ENCODE measurements at regions not wholly inside any gene's neighbourhood (a gene's known extent, or its start where the extent isn't known, plus 50 kb on each side); places are given as distances from the start of the nearest gene placed in this dataset.
A peak's percentile ranks its signal among the peaks of the same experiment; 100 is the strongest.

DNA sequence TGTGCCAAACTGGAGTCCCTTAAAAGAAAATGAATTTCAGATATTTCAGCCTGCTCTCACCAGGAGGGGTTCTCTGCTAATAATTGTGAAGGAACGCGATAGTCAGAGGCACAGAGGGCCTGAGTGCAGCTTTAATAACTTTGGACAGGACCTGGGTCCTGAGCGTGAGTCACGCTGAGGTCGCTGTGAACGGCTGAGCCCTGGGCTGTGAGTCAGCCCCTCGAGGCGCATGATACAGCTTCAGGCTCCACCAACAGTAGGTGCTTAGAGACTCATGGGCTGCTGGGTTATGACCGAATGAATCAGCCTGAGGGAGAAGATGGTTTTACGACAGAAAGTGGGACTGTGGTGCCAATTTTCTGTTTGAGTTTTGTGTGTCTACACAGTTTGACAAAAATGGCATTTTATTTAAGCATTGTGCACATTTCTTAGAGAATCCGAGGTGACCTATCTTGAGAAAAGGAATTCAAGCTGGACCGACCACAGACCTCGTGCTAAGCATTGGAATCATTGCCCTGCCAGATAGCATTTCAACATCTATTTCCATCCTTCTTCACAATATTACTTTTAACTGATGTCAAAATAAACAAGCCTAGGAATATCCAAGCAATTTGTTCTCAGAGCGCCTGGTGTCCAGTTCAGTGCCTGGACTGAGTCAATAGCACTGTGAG, 183.0 kb downstream of the THBS2 start:
- intact Hi-C loops (cut with DNase I), result no loop called here
- no peak for DNase-seq

DNA sequence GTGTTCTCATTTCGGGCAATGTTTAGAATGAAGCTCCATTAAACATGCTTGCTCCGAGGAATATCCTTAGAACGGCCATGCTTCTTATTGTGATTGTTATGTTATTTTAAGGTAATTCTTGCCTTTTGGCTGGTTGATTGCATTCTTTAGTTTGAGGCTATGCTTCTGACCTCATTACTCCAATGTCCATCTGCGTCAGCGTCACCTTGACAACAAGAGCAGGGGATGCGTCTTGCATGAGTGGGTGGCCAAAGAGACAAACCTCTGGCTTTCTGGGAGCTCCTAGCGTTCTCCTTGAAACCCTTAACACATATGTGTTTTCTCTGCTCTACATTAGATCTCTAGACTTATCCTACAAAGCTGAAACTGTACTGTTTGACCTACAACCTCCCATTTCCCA, 184.3 kb downstream of the THBS2 start:
- no peak for DNase-seq
- intact Hi-C loops (cut with DNase I), result no loop called here

DNA sequence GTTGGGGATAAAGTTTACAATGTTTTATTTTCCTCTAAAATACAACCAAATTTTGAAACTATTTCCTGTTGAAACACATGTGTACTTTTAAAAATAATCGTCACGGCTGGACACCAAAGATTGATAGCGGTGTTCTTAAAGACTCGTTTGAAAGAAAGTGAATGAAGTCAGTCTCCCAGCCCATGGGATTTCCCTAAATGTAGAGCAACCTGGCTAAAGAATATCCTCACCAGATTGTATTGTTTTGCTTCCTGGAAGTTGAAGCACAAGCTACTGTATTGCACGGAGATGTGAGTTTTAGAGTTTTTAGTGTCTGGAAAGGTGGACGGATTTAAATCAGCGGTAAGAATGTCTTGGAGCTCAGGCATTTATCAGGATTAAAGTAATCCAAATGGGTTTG, 189.5 kb downstream of the THBS2 start:
- no peak for DNase-seq
- intact Hi-C loops (cut with DNase I), result no loop called here

DNA sequence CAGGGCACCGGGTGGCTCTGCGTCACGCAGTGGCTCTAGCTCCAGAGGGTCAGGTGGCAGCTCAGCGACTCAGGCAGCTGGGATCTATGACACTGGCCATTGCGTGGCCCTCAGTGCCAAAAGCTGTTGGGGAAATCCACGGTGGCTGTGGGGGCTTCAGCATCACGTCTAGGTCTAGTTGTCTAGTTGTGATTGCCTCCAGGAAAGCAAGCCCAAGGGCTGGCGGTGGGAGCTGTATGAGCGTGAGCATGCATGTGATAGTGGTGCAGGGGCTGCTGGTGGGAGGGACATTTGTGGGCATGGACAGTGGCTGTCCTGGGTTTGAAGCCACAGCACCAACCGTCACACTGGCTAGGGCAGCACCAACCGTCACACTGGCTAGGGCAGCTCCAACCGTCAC, 191.4 kb downstream of the THBS2 start:
- no peak for DNase-seq
- intact Hi-C loops (cut with DNase I), result no loop called here

DNA sequence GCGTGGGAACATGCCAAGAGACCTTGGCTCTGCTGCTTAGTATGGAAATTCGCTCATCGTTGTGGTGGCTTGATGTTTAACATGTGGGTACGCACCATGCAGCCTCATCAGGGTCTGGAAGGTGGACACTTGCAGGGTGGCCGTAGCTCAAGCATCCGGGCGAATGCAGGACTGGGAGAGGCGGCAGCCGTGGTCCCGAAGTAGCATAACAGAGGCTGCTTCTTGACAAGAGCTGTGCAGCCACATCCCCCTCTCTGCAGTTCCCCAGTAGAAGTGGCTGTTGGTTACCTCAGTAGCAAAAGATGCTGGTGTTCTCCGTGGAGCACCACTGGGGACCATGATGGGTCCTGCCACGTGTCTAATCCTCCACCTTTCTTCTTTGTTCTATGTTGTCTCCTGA, 195.0 kb downstream of the THBS2 start:
- intact Hi-C loops (cut with DNase I), result no loop called here

GRCh38 chr6:169052462-169052861, 201.2 kb downstream of the THBS2 start:
- no peak for DNase-seq
- intact Hi-C loops (cut with DNase I), result no loop called here

More for the DNA sequence above, 195.0 kb downstream of the THBS2 start:
- no peak for DNase-seq

DNA sequence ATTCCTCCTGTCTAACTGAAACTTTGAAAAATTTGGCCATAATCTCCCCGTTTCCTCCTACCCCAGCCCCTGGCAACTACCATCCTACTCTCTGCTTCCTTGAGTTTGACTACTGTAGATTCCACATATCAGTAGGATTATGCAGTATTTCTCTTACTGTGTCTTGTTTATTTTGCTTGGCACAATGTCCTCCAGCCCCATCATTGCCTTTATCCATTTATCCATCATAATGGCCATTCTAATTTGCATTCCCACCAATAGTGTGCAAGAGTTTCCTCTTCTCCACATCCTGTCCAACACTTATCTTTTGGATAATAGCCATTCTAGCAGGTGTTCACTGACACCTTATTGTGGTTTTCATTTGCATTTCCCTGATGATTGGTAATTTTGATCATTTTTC, 202.3 kb downstream of the THBS2 start:
- DNase-seq, result no peak
- intact Hi-C loops (cut with DNase I), result no loop called here

GRCh38 chr6:169048865-169049205, 204.8 kb downstream of the THBS2 start:
- intact Hi-C loops (cut with DNase I), result no loop called here
- DNase-seq, result no peak

DNA sequence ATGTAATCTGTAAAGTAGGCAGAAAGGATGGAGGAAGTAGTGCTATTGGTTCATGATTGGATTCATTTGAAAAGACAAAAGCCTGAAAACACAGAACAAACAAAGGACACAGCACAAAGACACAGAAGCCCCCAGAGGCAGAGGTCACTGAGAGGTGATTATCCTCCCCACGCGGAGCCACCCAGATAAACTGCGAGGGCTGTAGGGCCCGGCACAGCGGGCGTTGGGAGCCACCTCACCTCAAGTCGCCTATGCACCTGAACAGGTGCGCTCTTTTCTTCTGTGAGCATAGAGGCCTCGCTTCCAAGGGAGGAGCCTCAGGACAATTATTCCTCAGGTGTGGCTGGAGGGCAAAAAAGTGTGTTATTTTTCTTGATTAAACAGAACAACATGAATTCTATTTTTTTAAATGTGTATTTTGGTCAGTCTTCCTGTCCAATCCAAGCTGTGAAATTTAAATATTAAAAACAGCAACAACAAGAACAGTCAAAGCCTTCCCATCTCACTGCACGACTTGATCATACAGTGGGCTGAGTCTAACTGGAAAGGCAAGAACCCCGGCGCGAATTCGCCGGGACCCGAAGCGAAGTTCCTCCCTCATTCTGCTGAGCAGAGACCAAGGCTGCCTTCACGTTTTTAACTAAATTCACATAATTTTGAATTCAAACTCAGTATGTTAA, 205.3 kb downstream of the THBS2 start:
- intact Hi-C loops (cut with DNase I), result no loop called here

DNA sequence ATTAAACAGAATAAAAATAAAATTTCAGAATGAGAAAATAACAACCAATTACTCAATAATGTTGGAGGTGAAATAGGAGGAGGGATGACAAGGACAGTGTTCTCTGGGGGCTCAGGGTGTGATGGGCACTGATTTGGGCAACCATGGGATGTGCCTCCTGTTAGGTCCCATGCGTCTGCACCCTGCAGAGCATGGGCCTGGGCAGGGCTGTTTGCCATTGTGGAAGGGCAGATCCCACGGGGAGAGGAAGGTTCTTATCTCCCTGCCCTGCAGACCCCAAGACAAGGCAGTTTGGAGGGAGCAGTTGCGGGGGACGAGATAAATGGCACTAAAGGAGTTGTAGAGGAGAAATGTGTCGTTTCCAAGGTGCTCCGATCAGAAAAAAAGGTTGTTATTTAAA, 206.3 kb downstream of the THBS2 start:
- DNase-seq, result no peak
- intact Hi-C loops (cut with DNase I), result no loop called here

More for the DNA sequence above, 205.3 kb downstream of the THBS2 start:
- no peak for DNase-seq

DNA sequence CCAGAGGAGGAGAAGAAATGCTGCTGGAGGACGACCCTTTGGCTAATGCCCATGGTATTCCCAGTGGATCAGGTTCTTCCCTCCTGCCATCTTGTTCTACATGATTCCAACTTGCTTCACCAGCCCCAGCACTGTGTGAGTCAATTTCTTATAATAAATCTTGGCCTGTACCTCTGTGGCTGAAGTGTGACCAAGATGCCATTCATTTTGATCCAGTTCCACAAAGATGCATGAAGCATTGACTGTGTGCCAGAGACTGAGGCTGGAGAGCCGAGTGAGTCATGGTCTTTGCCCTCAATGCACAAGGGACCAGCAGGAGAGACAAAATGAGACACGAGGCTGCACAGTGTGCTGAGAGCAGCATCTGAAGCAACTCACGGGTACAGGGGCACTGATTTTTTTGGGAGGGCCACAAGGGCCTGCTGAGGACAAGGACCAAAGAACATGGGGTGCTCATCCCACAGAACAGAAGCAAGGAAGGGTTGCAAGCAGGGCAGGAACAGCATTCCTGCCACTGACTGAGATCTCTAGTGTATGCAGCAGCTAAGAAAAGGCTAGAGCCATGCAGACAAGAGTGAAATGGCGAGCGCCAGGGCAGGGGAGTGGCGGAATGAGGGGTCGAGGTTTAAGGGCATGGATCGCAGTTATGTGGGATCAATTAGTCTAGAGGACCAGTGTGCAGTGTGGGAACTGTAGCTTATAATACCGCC, 207.0 kb downstream of the THBS2 start:
- DNase-seq, result peak in 1 of 42 donors; percentile 15
- intact Hi-C loops (cut with DNase I), result no loop called here

- intact Hi-C loops (cut with DNase I), result no loop called here
- no peak for DNase-seq
Observed at GRCh38 chr6:169046021-169046420, 207.6 kb downstream of the THBS2 start.

GRCh38 chr6:169045486-169045885, 208.2 kb downstream of the THBS2 start:
- intact Hi-C loops (cut with DNase I), result no loop called here
- DNase-seq, result peak in 3 of 42 donors; percentile 16 to 36 (median 23)

DNA sequence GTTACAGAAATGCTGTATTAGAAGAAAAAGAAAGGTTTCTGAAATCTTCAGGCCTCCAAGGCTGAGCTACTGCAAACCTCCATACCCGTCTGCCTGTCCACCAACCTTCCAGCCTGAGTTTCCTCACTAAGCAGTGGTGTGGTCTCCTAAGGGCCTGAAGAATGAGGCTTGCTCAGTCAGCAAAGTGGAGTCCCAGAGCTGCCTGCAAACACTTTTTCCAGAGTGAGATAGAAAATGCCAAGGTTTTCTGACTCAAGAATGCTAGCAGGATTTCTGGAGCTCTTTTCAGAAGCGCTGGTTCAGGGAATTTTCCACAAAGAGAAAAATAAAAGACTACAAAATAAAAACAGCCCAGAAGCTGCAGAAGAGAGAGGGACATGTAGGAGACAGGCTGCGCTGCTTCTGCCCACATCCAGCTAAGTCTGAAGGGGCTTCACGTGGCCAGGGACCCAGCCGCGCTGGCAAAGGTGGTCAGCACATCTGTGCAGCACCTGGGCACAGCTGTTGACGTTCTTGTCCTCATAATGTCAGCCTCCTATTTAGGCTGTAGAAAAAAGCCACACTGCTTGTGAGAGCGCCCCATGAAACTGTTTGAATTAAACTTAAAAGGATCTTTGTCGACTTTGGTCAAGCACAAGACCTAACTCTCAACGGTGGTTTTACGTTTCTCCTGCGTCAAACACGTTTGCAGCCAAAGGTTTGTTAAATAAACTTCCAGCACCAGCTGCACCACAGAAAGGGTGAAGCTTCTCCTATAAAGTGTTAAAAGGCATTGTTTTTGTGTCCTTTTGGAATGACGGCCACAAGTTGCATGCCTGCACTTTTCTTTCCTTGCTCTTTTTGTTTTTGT, 209.0 kb downstream of the THBS2 start:
- intact Hi-C loops (cut with DNase I), result no loop called here
- no peak for DNase-seq

DNA sequence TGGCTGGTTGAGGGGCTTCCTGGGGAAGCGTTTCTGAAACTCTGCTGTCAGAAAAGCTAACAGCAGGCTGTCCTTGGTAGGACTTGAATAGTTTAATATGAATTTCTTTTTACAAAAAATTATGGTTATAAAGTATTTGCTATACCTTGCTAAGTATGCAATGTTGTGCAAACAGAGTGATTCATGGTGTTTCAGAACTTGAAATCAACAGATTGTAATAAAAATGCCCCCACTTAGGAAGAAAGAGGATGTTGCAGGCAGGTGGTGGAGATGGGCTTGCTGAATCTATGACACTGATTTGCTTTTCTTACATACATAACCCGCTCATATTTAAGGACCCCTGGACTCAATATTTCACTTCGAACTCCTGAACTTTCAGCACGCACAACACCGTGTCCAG, 211.6 kb downstream of the THBS2 start:
- DNase-seq, result no peak
- intact Hi-C loops (cut with DNase I), result no loop called here

- no peak for DNase-seq
- intact Hi-C loops (cut with DNase I), result no loop called here
Observed at GRCh38 chr6:169041078-169041477, 212.6 kb downstream of the THBS2 start.

DNA sequence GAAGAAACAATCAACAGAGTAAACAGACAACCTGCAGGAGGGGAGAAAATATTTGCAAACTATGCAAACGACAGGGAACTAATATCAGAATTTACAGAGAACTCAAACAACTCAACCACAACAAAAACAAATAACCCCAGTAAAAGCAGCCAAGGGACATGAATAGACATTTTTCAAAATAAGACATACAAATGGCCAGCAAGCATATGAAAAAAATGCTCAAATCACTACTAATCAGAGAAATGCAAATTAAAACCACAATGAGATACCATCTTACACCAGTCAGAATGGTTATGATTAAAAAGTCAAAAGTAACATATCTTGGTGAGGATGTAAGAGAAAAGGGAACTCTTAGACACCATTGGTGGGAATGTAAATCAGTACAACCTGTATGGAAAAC, 215.0 kb downstream of the THBS2 start:
- no peak for DNase-seq
- intact Hi-C loops (cut with DNase I), result no loop called here

DNA sequence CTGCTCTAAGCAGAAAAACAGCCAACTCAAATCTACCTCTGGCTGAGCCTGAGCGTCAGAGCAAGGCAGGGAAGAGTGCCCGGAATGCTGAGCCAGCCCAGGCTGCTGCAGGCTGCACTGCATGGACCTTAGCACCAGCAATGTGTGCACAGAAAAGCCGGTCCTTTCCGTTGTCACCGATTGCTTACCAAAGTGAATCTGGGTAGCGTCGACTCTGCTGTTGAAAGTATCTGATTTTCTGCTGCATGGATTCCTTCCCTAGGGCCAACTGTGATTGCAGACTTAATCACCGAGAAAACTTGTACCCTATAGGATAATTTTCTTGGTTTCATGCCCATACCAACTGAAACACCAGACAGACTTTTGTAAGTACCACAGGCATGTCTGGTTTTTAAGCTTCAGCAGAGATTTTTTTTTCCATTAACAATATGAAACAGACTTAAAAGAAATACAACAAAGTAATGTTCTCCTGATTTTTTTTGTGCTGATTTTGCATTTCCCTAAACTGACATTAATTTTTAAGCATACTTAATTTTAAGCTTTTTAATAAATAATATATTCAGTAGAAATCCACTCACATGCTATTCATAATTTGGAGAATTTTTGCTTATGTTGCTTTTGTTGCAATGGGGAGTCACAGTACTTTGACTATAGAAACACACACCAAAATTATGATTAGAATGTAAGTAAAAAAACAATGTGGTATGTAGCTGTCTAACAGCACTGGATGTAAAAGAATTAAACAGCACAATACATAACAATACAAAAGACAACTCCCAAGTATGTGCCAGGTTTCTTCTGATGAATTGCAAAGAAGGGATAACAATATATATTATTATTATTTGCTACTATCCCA, 218.0 kb downstream of the THBS2 start:
- DNase-seq, result no peak
- intact Hi-C loops (cut with DNase I), result no loop called here
